Activated T-cell treated with anti-CD3 and anti-CD28 coated beads, Interleukin-2, amount 50 U/mL, for 4 hours (primary cell): ENCODE measurements at regions not wholly inside any gene's neighbourhood (a gene's known extent, or its start where the extent isn't known, plus 50 kb on each side); places are given as distances from the start of the nearest gene placed in this dataset.

Experiments
- ATAC-seq, 2 donors: fragments of 200-7000 bp; cut with Tn5 transposase; one replicate each; pipeline ENCODE4 v1.10.0; 2021
- DNase-seq: peaks from one replicate; pipeline ENCODE4 v3.0.0-alpha.2; 2020
- H3K27me3 Mint-ChIP-seq: one replicate; pipeline ENCODE4 v1.8.0; 2021; ENCODE audit warnings: low read depth, mixed read lengths
- H3K36me3 Mint-ChIP-seq: one replicate; pipeline ENCODE4 v1.8.0; 2022; ENCODE audit warnings: mixed read lengths; ENCODE audit not compliant: insufficient read depth
- H3K4me1 Mint-ChIP-seq: one replicate; pipeline ENCODE4 v1.8.0; 2021; ENCODE audit warnings: low read depth, mixed read lengths
- H3K4me3 Mint-ChIP-seq: one replicate; pipeline ENCODE4 v1.8.0; 2021; ENCODE audit warnings: mild to moderate bottlenecking, moderate library complexity, mixed read lengths
- H3K9me3 Mint-ChIP-seq: one replicate; pipeline ENCODE4 v1.8.0; 2021; ENCODE audit warnings: mixed read lengths

GRCh38 chr16:75780669-75781068 lies 54.4 kb upstream of the CPHXL start:
- Mint-ChIP-seq H3K36me3 (no peaks in the 10 kb centered on the region), H3K9me3 (no peaks in the 10 kb centered on the region), H3K4me3 (no peak overlapping the region), H3K4me1 (no peaks in the 10 kb centered on the region), H3K27me3 (peaks cover 52% of the 10 kb centered on the region)
- DNase-seq (no peak), ATAC-seq (no peak)

- Mint-ChIP-seq H3K9me3 (no peaks in the 10 kb centered on the region), H3K36me3 (no peaks in the 10 kb centered on the region), H3K4me1 (no peaks in the 10 kb centered on the region), H3K4me3 (no peak overlapping the region), H3K27me3 (peaks cover 46% of the 10 kb centered on the region)
- no peak for ATAC-seq
- no peak for DNase-seq
Measured at GRCh38 chr16:75781683-75782343, 55.5 kb upstream of the CPHXL start.

- no peak for DNase-seq
- H3K4me1 Mint-ChIP-seq = no peaks in the 10 kb centered on the region
- H3K9me3 Mint-ChIP-seq = no peaks in the 10 kb centered on the region
- peaks cover 28% of the 10 kb centered on the region for H3K27me3 Mint-ChIP-seq
- H3K4me3 Mint-ChIP-seq = no peak overlapping the region
- no peaks in the 10 kb centered on the region for H3K36me3 Mint-ChIP-seq
- ATAC-seq = no peak
Measured at GRCh38 chr16:75787440-75787839, 61.1 kb upstream of the CPHXL start.

GRCh38 chr16:75789237-75789636 lies 62.9 kb upstream of the CPHXL start:
- Mint-ChIP-seq H3K4me1 (no peaks in the 10 kb centered on the region), H3K27me3 (peaks cover 16% of the 10 kb centered on the region), H3K4me3 (no peak overlapping the region), H3K9me3 (no peaks in the 10 kb centered on the region), H3K36me3 (no peaks in the 10 kb centered on the region)
- DNase-seq (no peak), ATAC-seq (peak; percentile 38 to 53)

GRCh38 chr16:75792771-75793492 lies 66.6 kb upstream of the CPHXL start:
- DNase-seq (no peak), ATAC-seq (no peak)
- Mint-ChIP-seq H3K4me3 (no peak overlapping the region), H3K4me1 (no peaks in the 10 kb centered on the region), H3K36me3 (no peaks in the 10 kb centered on the region), H3K27me3 (peaks cover 11% of the 10 kb centered on the region), H3K9me3 (no peaks in the 10 kb centered on the region)

- Mint-ChIP-seq H3K4me1 (no peaks in the 10 kb centered on the region), H3K27me3 (peaks cover 13% of the 10 kb centered on the region), H3K4me3 (no peak overlapping the region), H3K9me3 (no peaks in the 10 kb centered on the region), H3K36me3 (no peaks in the 10 kb centered on the region)
- no peak for DNase-seq
- ATAC-seq = no peak
Measured at GRCh38 chr16:75793641-75794040, 67.4 kb upstream of the CPHXL start.

- H3K4me3 Mint-ChIP-seq = no peak overlapping the region
- H3K36me3 Mint-ChIP-seq = no peaks in the 10 kb centered on the region
- no peak for DNase-seq
- peaks cover 12% of the 10 kb centered on the region for H3K27me3 Mint-ChIP-seq
- no peaks in the 10 kb centered on the region for H3K4me1 Mint-ChIP-seq
- H3K9me3 Mint-ChIP-seq = no peaks in the 10 kb centered on the region
- ATAC-seq = no peak
Measured at GRCh38 chr16:75794426-75794825, 68.1 kb upstream of the CPHXL start.

- no peak overlapping the region for H3K4me3 Mint-ChIP-seq
- no peak for ATAC-seq
- DNase-seq = no peak
- no peaks in the 10 kb centered on the region for H3K9me3 Mint-ChIP-seq
- H3K36me3 Mint-ChIP-seq = no peaks in the 10 kb centered on the region
- H3K27me3 Mint-ChIP-seq = peaks cover 16% of the 10 kb centered on the region
- no peaks in the 10 kb centered on the region for H3K4me1 Mint-ChIP-seq
Measured at GRCh38 chr16:75798714-75799113, 72.4 kb upstream of the CPHXL start.

GRCh38 chr16:75801307-75801706 lies 75.0 kb upstream of the CPHXL start:
- Mint-ChIP-seq H3K4me3 (no peak overlapping the region), H3K9me3 (no peaks in the 10 kb centered on the region), H3K4me1 (no peaks in the 10 kb centered on the region), H3K27me3 (peaks cover 21% of the 10 kb centered on the region), H3K36me3 (no peaks in the 10 kb centered on the region)
- DNase-seq (no peak), ATAC-seq (no peak)

- DNase-seq (no peak), ATAC-seq (no peak)
- Mint-ChIP-seq H3K4me3 (no peak overlapping the region), H3K4me1 (no peaks in the 10 kb centered on the region), H3K36me3 (no peaks in the 10 kb centered on the region), H3K9me3 (no peaks in the 10 kb centered on the region), H3K27me3 (peaks cover 17% of the 10 kb centered on the region)
Measured at GRCh38 chr16:75803753-75804152, 77.5 kb upstream of the CPHXL start.

- no peaks in the 10 kb centered on the region for H3K36me3 Mint-ChIP-seq
- DNase-seq = no peak
Measured at GRCh38 chr16:75804368-75804767, 78.1 kb upstream of the CPHXL start.

GRCh38 chr16:75805946-75806345 lies 79.7 kb upstream of the CPHXL start:
- DNase-seq (no peak), ATAC-seq (no peak)
- no peaks in the 10 kb centered on the region for H3K4me1 Mint-ChIP-seq
- H3K27me3 Mint-ChIP-seq = peaks cover 14% of the 10 kb centered on the region
- H3K36me3 Mint-ChIP-seq = no peaks in the 10 kb centered on the region
- H3K4me3 Mint-ChIP-seq = no peak overlapping the region
- H3K9me3 Mint-ChIP-seq = no peaks in the 10 kb centered on the region

More at GRCh38 chr16:75804368-75804767, 78.1 kb upstream of the CPHXL start:
- no peaks in the 10 kb centered on the region for H3K9me3 Mint-ChIP-seq
- ATAC-seq = no peak
- H3K4me3 Mint-ChIP-seq = no peak overlapping the region
- H3K4me1 Mint-ChIP-seq = no peaks in the 10 kb centered on the region
- peaks cover 17% of the 10 kb centered on the region for H3K27me3 Mint-ChIP-seq

- Mint-ChIP-seq H3K4me1 (no peaks in the 10 kb centered on the region), H3K4me3 (no peak overlapping the region), H3K27me3 (peaks cover 12% of the 10 kb centered on the region), H3K9me3 (no peaks in the 10 kb centered on the region), H3K36me3 (no peaks in the 10 kb centered on the region)
- ATAC-seq (no peak), DNase-seq (no peak)
Measured at GRCh38 chr16:75806487-75806886, 80.2 kb upstream of the CPHXL start.

GRCh38 chr16:75810342-75810741 lies 84.1 kb upstream of the CPHXL start:
- H3K4me3 Mint-ChIP-seq = no peak overlapping the region
- DNase-seq = no peak
- H3K36me3 Mint-ChIP-seq = no peaks in the 10 kb centered on the region
- no peak for ATAC-seq
- no peaks in the 10 kb centered on the region for H3K9me3 Mint-ChIP-seq
- peaks cover 21% of the 10 kb centered on the region for H3K27me3 Mint-ChIP-seq
- H3K4me1 Mint-ChIP-seq = no peaks in the 10 kb centered on the region

- no peak for ATAC-seq
Measured at GRCh38 chr16:75811020-75811634, 84.8 kb upstream of the CPHXL start.

More at GRCh38 chr16:75811020-75811634, 84.8 kb upstream of the CPHXL start:
- no peak for DNase-seq
- H3K4me3 Mint-ChIP-seq = no peak overlapping the region
- no peaks in the 10 kb centered on the region for H3K4me1 Mint-ChIP-seq
- peaks cover 17% of the 10 kb centered on the region for H3K27me3 Mint-ChIP-seq
- no peaks in the 10 kb centered on the region for H3K36me3 Mint-ChIP-seq
- H3K9me3 Mint-ChIP-seq = no peaks in the 10 kb centered on the region
